Muscle layer of colon (tissue), 2 donors: ENCODE measurements at regions not wholly inside any gene's neighbourhood (a gene's known extent, or its start where the extent isn't known, plus 50 kb on each side); places are given as distances from the start of the nearest gene placed in this dataset.
"Not testable (repeated sequence)": the region's sequence is repeated elsewhere in the genome, so short reads cannot be mapped to it uniquely, and the experiment has no call there.

Experiments
- H3K27ac ChIP-seq: one replicate; pipeline ENCODE4 v1.7.0; 2013; ENCODE audit warnings: low read depth, mild to moderate bottlenecking, low read length, moderate library complexity
- H3K27me3 ChIP-seq, 2 donors: one replicate each; pipeline ENCODE4 v1.7.0; 2013; ENCODE audit warnings: low read length in 2 of 2, mild to moderate bottlenecking in 2 of 2; ENCODE audit not compliant: insufficient read depth in 2 of 2, control insufficient read depth in 1 of 2
- H3K36me3 ChIP-seq: one replicate; pipeline ENCODE4 v1.7.0; 2013; ENCODE audit warnings: mild to moderate bottlenecking, low read length; ENCODE audit not compliant: insufficient read depth
- H3K4me1 ChIP-seq: one replicate; pipeline ENCODE4 v1.7.0; 2013; ENCODE audit warnings: mild to moderate bottlenecking, low read length; ENCODE audit not compliant: insufficient read depth
- H3K4me3 ChIP-seq, 2 donors: one replicate each; pipeline ENCODE4 v1.7.0; 2013; ENCODE audit warnings: low read length in 2 of 2, low read depth in 1 of 2, mild to moderate bottlenecking in 1 of 2, moderate library complexity in 1 of 2
- H3K9ac ChIP-seq: one replicate; pipeline ENCODE4 v1.7.0; 2013; ENCODE audit warnings: low read length
- H3K9me3 ChIP-seq: one replicate; pipeline ENCODE4 v1.7.0; 2013; ENCODE audit warnings: mild to moderate bottlenecking, low read length
- donor health status: abdominal sarcoma.
- donor health status: Adenocarcinoma of cecum.

GRCh38 chr7:106451171-106451570, 166.4 kb upstream of the NAMPT start:
- Histone ChIP-seq H3K9me3 (no peaks in the 10 kb centered on the region), H3K27me3 (no peaks in the 10 kb centered on the region), H3K36me3 (no peaks in the 10 kb centered on the region), H3K4me1 (no peaks in the 10 kb centered on the region), H3K4me3 (no peak overlapping the region), H3K9ac (no peak overlapping the region), H3K27ac (no peak overlapping the region)

GRCh38 chr7:106450716-106451115, 165.9 kb upstream of the NAMPT start:
- H3K36me3 ChIP-seq: no peaks in the 10 kb centered on the region
- no peak overlapping the region for H3K4me3 ChIP-seq
- H3K9ac ChIP-seq: no peak overlapping the region
- H3K4me1 ChIP-seq: no peaks in the 10 kb centered on the region
- no peaks in the 10 kb centered on the region for H3K27me3 ChIP-seq
- no peaks in the 10 kb centered on the region for H3K9me3 ChIP-seq
- H3K27ac ChIP-seq: no peak overlapping the region

- Histone ChIP-seq H3K9ac (no peak overlapping the region), H3K4me1 (no peaks in the 10 kb centered on the region), H3K9me3 (no peaks in the 10 kb centered on the region), H3K4me3 (no peak overlapping the region), H3K27me3 (no peaks in the 10 kb centered on the region), H3K36me3 (no peaks in the 10 kb centered on the region), H3K27ac (no peak overlapping the region)
Observed at GRCh38 chr7:106448992-106449859, 164.4 kb upstream of the NAMPT start.

GRCh38 chr7:106448346-106448991, 163.7 kb upstream of the NAMPT start:
- Histone ChIP-seq H3K36me3 (no peaks in the 10 kb centered on the region), H3K9ac (no peak overlapping the region), H3K4me1 (no peaks in the 10 kb centered on the region), H3K27me3 (no peaks in the 10 kb centered on the region), H3K27ac (no peak overlapping the region), H3K9me3 (no peaks in the 10 kb centered on the region), H3K4me3 (no peak overlapping the region)

- H3K36me3 ChIP-seq: no peaks in the 10 kb centered on the region
- no peaks in the 10 kb centered on the region for H3K4me1 ChIP-seq
- no peaks in the 10 kb centered on the region for H3K9me3 ChIP-seq
- H3K27ac ChIP-seq: no peak overlapping the region
- no peaks in the 10 kb centered on the region for H3K27me3 ChIP-seq
- no peak overlapping the region for H3K4me3 ChIP-seq
- H3K9ac ChIP-seq: no peak overlapping the region
Observed at GRCh38 chr7:106447318-106447847, 162.6 kb upstream of the NAMPT start.

- not testable (repeated sequence) for H3K9ac ChIP-seq, H3K4me3 ChIP-seq, H3K36me3 ChIP-seq
Observed at GRCh38 chr7:106445366-106445765, 160.6 kb upstream of the NAMPT start.

GRCh38 chr7:106444068-106444655, 159.4 kb upstream of the NAMPT start:
- Histone ChIP-seq H3K36me3 (no peaks in the 10 kb centered on the region), H3K27me3 (no peaks in the 10 kb centered on the region), H3K27ac (no peak overlapping the region), H3K9me3 (no peaks in the 10 kb centered on the region), H3K9ac (no peak overlapping the region), H3K4me1 (no peaks in the 10 kb centered on the region), H3K4me3 (no peak overlapping the region)

More at GRCh38 chr7:106445366-106445765, 160.6 kb upstream of the NAMPT start:
- not testable (repeated sequence) for H3K9me3 ChIP-seq, H3K4me1 ChIP-seq, H3K27me3 ChIP-seq, H3K27ac ChIP-seq

- Histone ChIP-seq H3K27ac (no peak overlapping the region), H3K4me1 (no peaks in the 10 kb centered on the region), H3K36me3 (no peaks in the 10 kb centered on the region), H3K9ac (no peak overlapping the region), H3K4me3 (no peak overlapping the region), H3K27me3 (no peaks in the 10 kb centered on the region), H3K9me3 (no peaks in the 10 kb centered on the region)
Observed at GRCh38 chr7:106443156-106443555, 158.4 kb upstream of the NAMPT start.

GRCh38 chr7:106442476-106442875, 157.7 kb upstream of the NAMPT start:
- no peak overlapping the region for H3K4me3 ChIP-seq
- no peaks in the 10 kb centered on the region for H3K9me3 ChIP-seq
- H3K27me3 ChIP-seq: no peaks in the 10 kb centered on the region
- no peaks in the 10 kb centered on the region for H3K4me1 ChIP-seq
- no peak overlapping the region for H3K9ac ChIP-seq
- no peaks in the 10 kb centered on the region for H3K36me3 ChIP-seq
- no peak overlapping the region for H3K27ac ChIP-seq

- H3K27me3 ChIP-seq, H3K27ac ChIP-seq, H3K36me3 ChIP-seq, H3K4me3 ChIP-seq, H3K9ac ChIP-seq, H3K9me3 ChIP-seq, H3K4me1 ChIP-seq: not testable (repeated sequence)
Observed at GRCh38 chr7:106441343-106441742, 156.6 kb upstream of the NAMPT start.

- H3K27me3 ChIP-seq, H3K4me3 ChIP-seq, H3K9me3 ChIP-seq, H3K36me3 ChIP-seq, H3K9ac ChIP-seq, H3K27ac ChIP-seq, H3K4me1 ChIP-seq: not testable (repeated sequence)
Observed at GRCh38 chr7:106436933-106437332, 152.2 kb upstream of the NAMPT start.
